DMS79 treated with DMSO at 0.1 percent for 48 hours (cell line): ENCODE measurements at regions not wholly inside any gene's neighbourhood (a gene's known extent, or its start where the extent isn't known, plus 50 kb on each side); places are given as distances from the start of the nearest gene placed in this dataset.

Source experiments
- DNase-seq: peaks from one replicate; lab custom pipeline; 2025; lab: John Stamatoyannopoulos, UW

GRCh38 chr7:17176371-17177032 lies 122.0 kb upstream of the AHR start:
- DNase-seq, result no peak

- DNase-seq, result no peak
Measured at GRCh38 chr7:17178545-17178944, 119.9 kb upstream of the AHR start.

- DNase-seq, result no peak
Measured at GRCh38 chr7:17181482-17181881, 117.0 kb upstream of the AHR start.

- no peak for DNase-seq
Measured at GRCh38 chr7:17183630-17184328, 114.7 kb upstream of the AHR start.

- no peak for DNase-seq
Measured at GRCh38 chr7:17184805-17185689, 113.4 kb upstream of the AHR start.

- no peak for DNase-seq
Measured at GRCh38 chr7:17185690-17186070, 112.8 kb upstream of the AHR start.

- no peak for DNase-seq
Measured at GRCh38 chr7:17186745-17187530, 111.5 kb upstream of the AHR start.

GRCh38 chr7:17194656-17195055 lies 103.8 kb upstream of the AHR start:
- DNase-seq, result no peak

GRCh38 chr7:17195576-17195975 lies 102.9 kb upstream of the AHR start:
- no peak for DNase-seq

GRCh38 chr7:17205910-17206309 lies 92.5 kb upstream of the AHR start:
- DNase-seq, result no peak

GRCh38 chr7:17206349-17206905 lies 92.0 kb upstream of the AHR start:
- DNase-seq, result no peak

- no peak for DNase-seq
Measured at GRCh38 chr7:17207220-17207619, 91.2 kb upstream of the AHR start.

- DNase-seq, result no peak
Measured at GRCh38 chr7:17209101-17209500, 89.4 kb upstream of the AHR start.

- DNase-seq, result no peak
Measured at GRCh38 chr7:17211307-17211836, 87.1 kb upstream of the AHR start.

GRCh38 chr7:17212188-17212587 lies 86.3 kb upstream of the AHR start:
- no peak for DNase-seq

GRCh38 chr7:17227766-17228490 lies 70.5 kb upstream of the AHR start:
- no peak for DNase-seq

- DNase-seq, result no peak
Measured at GRCh38 chr7:17229228-17229627, 69.2 kb upstream of the AHR start.

GRCh38 chr7:17230099-17230807 lies 68.2 kb upstream of the AHR start:
- no peak for DNase-seq

- no peak for DNase-seq
Measured at GRCh38 chr7:17233603-17234002, 64.8 kb upstream of the AHR start.

- DNase-seq, result no peak
Measured at GRCh38 chr7:17234030-17234397, 64.4 kb upstream of the AHR start.
